ENCODE measurements at regions not wholly inside any gene's neighbourhood (a gene's known extent, or its start where the extent isn't known, plus 50 kb on each side); places are given as distances from the start of the nearest gene placed in this dataset.
"Not testable (repeated sequence)": the region's sequence is repeated elsewhere in the genome, so short reads cannot be mapped to it uniquely, and the experiment has no call there.

- H4K5ac ChIP-seq (ENCODE audit: low read length): no peak overlapping the region
- no peak overlapping the region for H2AK5ac ChIP-seq (ENCODE audit: low read length)
- no peak overlapping the region for H3K9ac ChIP-seq (ENCODE audit: low read length)
- no peak overlapping the region for H3K27ac ChIP-seq (ENCODE audit: low read depth, low read length)
- no peak overlapping the region for H3K4me3 ChIP-seq (ENCODE audit: low read length)
- no CpG with 5 or more reads among the region's 15 CpGs for WGBS (ENCODE audit: extremely low coverage, insufficient coverage, low lambda C conversion rate)
- H3K56ac ChIP-seq (ENCODE audit: low read length): no peak overlapping the region
- H3K79me2 ChIP-seq (ENCODE audit: control insufficient read depth, insufficient read depth, low read length): no peaks in the 10 kb centered on the region
- no peak overlapping the region for H3K18ac ChIP-seq (ENCODE audit: low read length)
- no peak overlapping the region for H3K4me2 ChIP-seq (ENCODE audit: low read length)
- no peak overlapping the region for H2BK5ac ChIP-seq (ENCODE audit: low read length)
- H2BK15ac ChIP-seq (replicated peaks; ENCODE audit: low read depth): no peak overlapping the region
- DNase-seq: peak; percentile 66
- H3K79me1 ChIP-seq (ENCODE audit: low read length): no peaks in the 10 kb centered on the region
- no peak overlapping the region for H3K4ac ChIP-seq (ENCODE audit: low read depth, low read length)
- no peaks in the 10 kb centered on the region for H3K27me3 ChIP-seq (ENCODE audit: insufficient read depth, low read length, poor library complexity)
- H2BK120ac ChIP-seq (ENCODE audit: low read depth, low read length): no peak overlapping the region
- no peaks in the 10 kb centered on the region for H3K36me3 ChIP-seq (ENCODE audit: control insufficient read depth, insufficient read depth, low read length)
- no peak overlapping the region for H3K23ac ChIP-seq (ENCODE audit: low read length)
- H3K4me1 ChIP-seq (ENCODE audit: control insufficient read depth, low read depth, low read length): no peaks in the 10 kb centered on the region
- no peak overlapping the region for H4K8ac ChIP-seq (ENCODE audit: low read depth, low read length)
Measured at GRCh38 chr18:8882632-8883408, 177.5 kb downstream of the MTCL1 start.

- no peak overlapping the region for H3K4me2 ChIP-seq (ENCODE audit: low read length)
- H2AK5ac ChIP-seq (ENCODE audit: low read length): no peak overlapping the region
- no peak overlapping the region for H4K5ac ChIP-seq (ENCODE audit: low read length)
Measured at GRCh38 chr18:8883409-8883668, 178.0 kb downstream of the MTCL1 start.

GRCh38 chr18:8887877-8888276 is 182.5 kb downstream of the MTCL1 start:
- H3K4ac ChIP-seq (ENCODE audit: low read depth, low read length); H3K4me3 ChIP-seq (ENCODE audit: low read length); H2BK5ac ChIP-seq (ENCODE audit: low read length); H3K9ac ChIP-seq (ENCODE audit: low read length); DNase-seq; H2AK5ac ChIP-seq (ENCODE audit: low read length); H3K27me3 ChIP-seq (ENCODE audit: insufficient read depth, low read length, poor library complexity); H3K36me3 ChIP-seq (ENCODE audit: control insufficient read depth, insufficient read depth, low read length); H3K79me2 ChIP-seq (ENCODE audit: control insufficient read depth, insufficient read depth, low read length); H3K4me1 ChIP-seq (ENCODE audit: control insufficient read depth, low read depth, low read length); H2BK15ac ChIP-seq (replicated peaks; ENCODE audit: low read depth); H3K27ac ChIP-seq (ENCODE audit: low read depth, low read length); H3K79me1 ChIP-seq (ENCODE audit: low read length); H4K5ac ChIP-seq (ENCODE audit: low read length); H3K56ac ChIP-seq (ENCODE audit: low read length); H3K18ac ChIP-seq (ENCODE audit: low read length); H4K8ac ChIP-seq (ENCODE audit: low read depth, low read length); H3K4me2 ChIP-seq (ENCODE audit: low read length); H2BK120ac ChIP-seq (ENCODE audit: low read depth, low read length); H3K23ac ChIP-seq (ENCODE audit: low read length): not testable (repeated sequence)
- WGBS (ENCODE audit: extremely low coverage, insufficient coverage, low lambda C conversion rate): no CpG with 5 or more reads among the region's 2 CpGs

More at GRCh38 chr18:8883409-8883668, 178.0 kb downstream of the MTCL1 start:
- no peaks in the 10 kb centered on the region for H3K79me1 ChIP-seq (ENCODE audit: low read length)
- no peaks in the 10 kb centered on the region for H3K27me3 ChIP-seq (ENCODE audit: insufficient read depth, low read length, poor library complexity)
- no peak overlapping the region for H3K9ac ChIP-seq (ENCODE audit: low read length)
- H2BK120ac ChIP-seq (ENCODE audit: low read depth, low read length): no peak overlapping the region
- WGBS (ENCODE audit: extremely low coverage, insufficient coverage, low lambda C conversion rate): no CpG with 5 or more reads among the region's 1 CpG
- H3K4ac ChIP-seq (ENCODE audit: low read depth, low read length): no peak overlapping the region
- H3K56ac ChIP-seq (ENCODE audit: low read length): no peak overlapping the region
- no peaks in the 10 kb centered on the region for H3K36me3 ChIP-seq (ENCODE audit: control insufficient read depth, insufficient read depth, low read length)
- H3K18ac ChIP-seq (ENCODE audit: low read length): no peak overlapping the region
- H3K79me2 ChIP-seq (ENCODE audit: control insufficient read depth, insufficient read depth, low read length): no peaks in the 10 kb centered on the region
- no peak overlapping the region for H3K4me3 ChIP-seq (ENCODE audit: low read length)
- no peak overlapping the region for H2BK15ac ChIP-seq (replicated peaks; ENCODE audit: low read depth)
- DNase-seq: no peak
- no peak overlapping the region for H3K23ac ChIP-seq (ENCODE audit: low read length)
- no peaks in the 10 kb centered on the region for H3K4me1 ChIP-seq (ENCODE audit: control insufficient read depth, low read depth, low read length)
- no peak overlapping the region for H4K8ac ChIP-seq (ENCODE audit: low read depth, low read length)
- no peak overlapping the region for H2BK5ac ChIP-seq (ENCODE audit: low read length)
- H3K27ac ChIP-seq (ENCODE audit: low read depth, low read length): no peak overlapping the region

- Histone ChIP-seq H4K8ac (ENCODE audit: low read depth, low read length) (no peak overlapping the region), H2BK120ac (ENCODE audit: low read depth, low read length) (peak overlapping the region; percentile 56), H3K27ac (ENCODE audit: low read depth, low read length) (no peak overlapping the region), H3K4ac (ENCODE audit: low read depth, low read length) (no peak overlapping the region), H3K23ac (ENCODE audit: low read length) (no peak overlapping the region), H3K27me3 (ENCODE audit: insufficient read depth, low read length, poor library complexity) (no peaks in the 10 kb centered on the region), H3K36me3 (ENCODE audit: control insufficient read depth, insufficient read depth, low read length) (no peaks in the 10 kb centered on the region), H3K18ac (ENCODE audit: low read length) (peak overlapping the region; percentile 81), H3K79me1 (ENCODE audit: low read length) (no peaks in the 10 kb centered on the region), H3K4me2 (ENCODE audit: low read length) (no peak overlapping the region), H3K4me1 (ENCODE audit: control insufficient read depth, low read depth, low read length) (peaks cover 4% of the 10 kb centered on the region), H2BK15ac (replicated peaks; ENCODE audit: low read depth) (peak overlapping the region; percentile 65), H3K79me2 (ENCODE audit: control insufficient read depth, insufficient read depth, low read length) (no peaks in the 10 kb centered on the region), H2BK5ac (ENCODE audit: low read length) (peak overlapping the region; percentile 70), H3K9ac (ENCODE audit: low read length) (no peak overlapping the region), H3K4me3 (ENCODE audit: low read length) (no peak overlapping the region), H2AK5ac (ENCODE audit: low read length) (no peak overlapping the region), H4K5ac (ENCODE audit: low read length) (no peak overlapping the region), H3K56ac (ENCODE audit: low read length) (peak overlapping the region; percentile 18)
- DNase-seq: no peak
- WGBS (ENCODE audit: extremely low coverage, insufficient coverage, low lambda C conversion rate): no CpG with 5 or more reads among the region's 2 CpGs
Measured at GRCh38 chr18:8889489-8889888, 184.1 kb downstream of the MTCL1 start.

GRCh38 chr18:8890503-8890902 is 185.1 kb downstream of the MTCL1 start:
- no CpG with 5 or more reads among the region's 3 CpGs for whole genome bisulfite sequencing (ENCODE audit: extremely low coverage, insufficient coverage, low lambda C conversion rate)
- H3K4me2 ChIP-seq (ENCODE audit: low read length); H3K4ac ChIP-seq (ENCODE audit: low read depth, low read length); H3K18ac ChIP-seq (ENCODE audit: low read length); H2BK5ac ChIP-seq (ENCODE audit: low read length); H4K8ac ChIP-seq (ENCODE audit: low read depth, low read length); H3K56ac ChIP-seq (ENCODE audit: low read length); H3K79me2 ChIP-seq (ENCODE audit: control insufficient read depth, insufficient read depth, low read length); H3K79me1 ChIP-seq (ENCODE audit: low read length); H4K5ac ChIP-seq (ENCODE audit: low read length); H2AK5ac ChIP-seq (ENCODE audit: low read length); H2BK120ac ChIP-seq (ENCODE audit: low read depth, low read length); H3K23ac ChIP-seq (ENCODE audit: low read length); H3K27me3 ChIP-seq (ENCODE audit: insufficient read depth, low read length, poor library complexity); H3K9ac ChIP-seq (ENCODE audit: low read length); DNase-seq; H3K27ac ChIP-seq (ENCODE audit: low read depth, low read length); H3K36me3 ChIP-seq (ENCODE audit: control insufficient read depth, insufficient read depth, low read length); H3K4me3 ChIP-seq (ENCODE audit: low read length); H3K4me1 ChIP-seq (ENCODE audit: control insufficient read depth, low read depth, low read length); H2BK15ac ChIP-seq (replicated peaks; ENCODE audit: low read depth): not testable (repeated sequence)

GRCh38 chr18:8890957-8891464 is 185.7 kb downstream of the MTCL1 start:
- H2BK15ac ChIP-seq (replicated peaks; ENCODE audit: low read depth): no peak overlapping the region
- no peak overlapping the region for H3K4ac ChIP-seq (ENCODE audit: low read depth, low read length)
- peak overlapping the region; percentile 65 for H3K27ac ChIP-seq (ENCODE audit: low read depth, low read length)
- no peak overlapping the region for H4K5ac ChIP-seq (ENCODE audit: low read length)
- peaks cover 4% of the 10 kb centered on the region for H3K4me1 ChIP-seq (ENCODE audit: control insufficient read depth, low read depth, low read length)
- peak overlapping the region; percentile 77 for H2BK5ac ChIP-seq (ENCODE audit: low read length)
- H3K27me3 ChIP-seq (ENCODE audit: insufficient read depth, low read length, poor library complexity): no peaks in the 10 kb centered on the region
- no peak overlapping the region for H2BK120ac ChIP-seq (ENCODE audit: low read depth, low read length)
- peak overlapping the region; percentile 93 for H3K18ac ChIP-seq (ENCODE audit: low read length)
- no peaks in the 10 kb centered on the region for H3K79me2 ChIP-seq (ENCODE audit: control insufficient read depth, insufficient read depth, low read length)
- H3K36me3 ChIP-seq (ENCODE audit: control insufficient read depth, insufficient read depth, low read length): no peaks in the 10 kb centered on the region
- no peak overlapping the region for H3K4me3 ChIP-seq (ENCODE audit: low read length)
- no peaks in the 10 kb centered on the region for H3K79me1 ChIP-seq (ENCODE audit: low read length)
- no peak overlapping the region for H3K9ac ChIP-seq (ENCODE audit: low read length)
- peak; percentile 99 for DNase-seq
- H3K4me2 ChIP-seq (ENCODE audit: low read length): no peak overlapping the region
- no peak overlapping the region for H4K8ac ChIP-seq (ENCODE audit: low read depth, low read length)
- no peak overlapping the region for H2AK5ac ChIP-seq (ENCODE audit: low read length)
- H3K56ac ChIP-seq (ENCODE audit: low read length): peak overlapping the region; percentile 67
- no peak overlapping the region for H3K23ac ChIP-seq (ENCODE audit: low read length)
- WGBS (ENCODE audit: extremely low coverage, insufficient coverage, low lambda C conversion rate): no CpG with 5 or more reads among the region's 4 CpGs
